IMR-90 (cell line): ENCODE measurements at regions not wholly inside any gene's neighbourhood (a gene's known extent, or its start where the extent isn't known, plus 50 kb on each side); places are given as distances from the start of the nearest gene placed in this dataset.

Source experiments
- CEBPB ChIP-seq: IDR thresholded peaks from 2 replicates; pipeline ENCODE4 v1.6.1; 2012; ENCODE audit warnings: low read depth, low read length, improper control_type of control experiment
- CTCF ChIP-seq: conservative IDR thresholded peaks from 2 replicates; pipeline ENCODE4 v1.5.1; 2012; ENCODE audit warnings: mild to moderate bottlenecking, low read depth, low read length, improper control_type of control experiment
- FOS ChIP-seq: fragments of 150-350 bp; IDR thresholded peaks from 2 replicates; pipeline ENCODE4 v1.6.1; 2016; ENCODE audit warnings: low read depth, low read length
- POLR2A ChIP-seq: IDR thresholded peaks from 2 replicates; pipeline ENCODE4 v1.6.1; 2012; ENCODE audit warnings: mild to moderate bottlenecking, low read depth, low read length

- TF ChIP-seq CTCF (no peak), CEBPB (no peak), POLR2A (no peak), FOS (no peak)
Observed at GRCh38 chr10:123262456-123262855, 108.3 kb downstream of the BUB3 start.
